ENCODE measurements at regions not wholly inside any gene's neighbourhood (a gene's known extent, or its start where the extent isn't known, plus 50 kb on each side); places are given as distances from the start of the nearest gene placed in this dataset.

- peaks cover 0 to 4% (median 0%) of the 10 kb centered on the region in 11 donors for H3K9me3 ChIP-seq
- H3K36me3 ChIP-seq: no peaks in the 10 kb centered on the region
- intact Hi-C loops (cut with DNase I): no loop called here
- ATAC-seq: no peak
- no peak overlapping the region for H3K4me3 ChIP-seq
- no peaks in the 10 kb centered on the region for H3K4me1 ChIP-seq
- TF ChIP-seq CTCF (IDR thresholded peaks at IDR 0.05): no peak
- WGBS, 2 donors: 64 to 72% methylated on average over 5 of the region's 5 CpGs
- H3K27me3 ChIP-seq: no peaks in the 10 kb centered on the region
- no peak overlapping the region for H3K27ac ChIP-seq
- DNase-seq: no peak
Observed at GRCh38 chr4:181173046-181173445, 1070.2 kb upstream of the TENM3 start.

GRCh38 chr4:181176306-181176705 is 1066.9 kb upstream of the TENM3 start:
- Histone ChIP-seq H3K4me1 (no peaks in the 10 kb centered on the region), H3K4me3 (no peak overlapping the region), H3K27ac (no peak overlapping the region), H3K36me3 (no peaks in the 10 kb centered on the region), H3K27me3 (no peaks in the 10 kb centered on the region), H3K9me3 (peaks cover 0 to 4% (median 0%) of the 10 kb centered on the region in 11 donors)
- no peak for TF ChIP-seq CTCF (IDR thresholded peaks at IDR 0.05)
- intact Hi-C loops (cut with DNase I): no loop called here
- 78 to 80% methylated on average over 6 of the region's 6 CpGs for WGBS, 2 donors
- DNase-seq (no peak), ATAC-seq (no peak)

- Histone ChIP-seq H3K27ac (no peak overlapping the region), H3K4me3 (no peak overlapping the region), H3K4me1 (no peaks in the 10 kb centered on the region), H3K36me3 (no peaks in the 10 kb centered on the region), H3K9me3 (peaks cover 0 to 13% (median 0%) of the 10 kb centered on the region in 11 donors), H3K27me3 (no peaks in the 10 kb centered on the region)
- ATAC-seq (no peak), DNase-seq (no peak)
- intact Hi-C loops (cut with DNase I): no loop called here
- 0% methylated on average over 1 of the region's 1 CpG for WGBS, 2 donors
- no peak for TF ChIP-seq CTCF (IDR thresholded peaks at IDR 0.05)
Observed at GRCh38 chr4:181181331-181181730, 1061.9 kb upstream of the TENM3 start.

- intact Hi-C loops (cut with DNase I): loop anchor here in 1 of 10 donors (1.0 kb wide), 1 partner anchor 39 kb away; no protein-coding TSS in a partner anchor
- H3K4me3 ChIP-seq: no peak overlapping the region
- no peak for ATAC-seq
- no peak for TF ChIP-seq CTCF (IDR thresholded peaks at IDR 0.05)
- H3K27me3 ChIP-seq: no peaks in the 10 kb centered on the region
- no peaks in the 10 kb centered on the region for H3K36me3 ChIP-seq
- 71 to 81% methylated on average over 7 of the region's 7 CpGs for WGBS, 2 donors
- peaks cover 0 to 14% (median 0%) of the 10 kb centered on the region in 11 donors for H3K9me3 ChIP-seq
- no peak for DNase-seq
- no peaks in the 10 kb centered on the region for H3K4me1 ChIP-seq
- H3K27ac ChIP-seq: no peak overlapping the region
Observed at GRCh38 chr4:181189751-181190150, 1053.5 kb upstream of the TENM3 start.
